HS-5 (cell line): ENCODE measurements at regions not wholly inside any gene's neighbourhood (a gene's known extent, or its start where the extent isn't known, plus 50 kb on each side); places are given as distances from the start of the nearest gene placed in this dataset.
"Not testable (repeated sequence)": the region's sequence is repeated elsewhere in the genome, so short reads cannot be mapped to it uniquely, and the experiment has no call there.

ENCODE experiments used
- DNase-seq: peaks from one replicate; pipeline ENCODE4 v3.0.0-alpha.2; 2012; ENCODE audit warnings: low read depth

GRCh38 chr5:167831754-167832504 is 459.5 kb upstream of the WWC1 start:
- no peak for DNase-seq

- DNase-seq, result no peak
These were observed 458.8 kb upstream of the WWC1 start for GRCh38 chr5:167832609-167833008.

GRCh38 chr5:167833456-167833855 is 458.0 kb upstream of the WWC1 start:
- DNase-seq, result no peak

GRCh38 chr5:167835146-167835545 is 456.3 kb upstream of the WWC1 start:
- peak; percentile 41 for DNase-seq

- no peak for DNase-seq
These were observed 454.3 kb upstream of the WWC1 start for GRCh38 chr5:167837127-167837526.

GRCh38 chr5:167839065-167839464 is 452.4 kb upstream of the WWC1 start:
- no peak for DNase-seq

- DNase-seq, result no peak
These were observed 450.8 kb upstream of the WWC1 start for GRCh38 chr5:167840527-167841130.

- peak; percentile 26 for DNase-seq
These were observed 447.4 kb upstream of the WWC1 start for GRCh38 chr5:167843881-167844572.

GRCh38 chr5:167845952-167846351 is 445.5 kb upstream of the WWC1 start:
- no peak for DNase-seq

- DNase-seq, result no peak
These were observed 441.6 kb upstream of the WWC1 start for GRCh38 chr5:167849874-167850273.

- DNase-seq, result no peak
These were observed 440.5 kb upstream of the WWC1 start for GRCh38 chr5:167850911-167851310.

- no peak for DNase-seq
These were observed 440.0 kb upstream of the WWC1 start for GRCh38 chr5:167851416-167851815.

GRCh38 chr5:167852515-167852914 is 438.9 kb upstream of the WWC1 start:
- no peak for DNase-seq

- DNase-seq, result peak; percentile 44
These were observed 438.0 kb upstream of the WWC1 start for GRCh38 chr5:167853421-167853820.

- no peak for DNase-seq
These were observed 435.6 kb upstream of the WWC1 start for GRCh38 chr5:167855818-167856217.

GRCh38 chr5:167857321-167857720 is 434.1 kb upstream of the WWC1 start:
- no peak for DNase-seq

GRCh38 chr5:167858186-167858855 is 433.1 kb upstream of the WWC1 start:
- DNase-seq, result not testable (repeated sequence)

- DNase-seq, result no peak
These were observed 430.1 kb upstream of the WWC1 start for GRCh38 chr5:167861129-167861927.

GRCh38 chr5:167861928-167862426 is 429.5 kb upstream of the WWC1 start:
- no peak for DNase-seq

GRCh38 chr5:167863883-167864282 is 427.6 kb upstream of the WWC1 start:
- no peak for DNase-seq

GRCh38 chr5:167864801-167865200 is 426.6 kb upstream of the WWC1 start:
- DNase-seq, result no peak

GRCh38 chr5:167866797-167867196 is 424.6 kb upstream of the WWC1 start:
- DNase-seq, result no peak
